ENCODE measurements at regions not wholly inside any gene's neighbourhood (a gene's known extent, or its start where the extent isn't known, plus 50 kb on each side); places are given as distances from the start of the nearest gene placed in this dataset.

DNA sequence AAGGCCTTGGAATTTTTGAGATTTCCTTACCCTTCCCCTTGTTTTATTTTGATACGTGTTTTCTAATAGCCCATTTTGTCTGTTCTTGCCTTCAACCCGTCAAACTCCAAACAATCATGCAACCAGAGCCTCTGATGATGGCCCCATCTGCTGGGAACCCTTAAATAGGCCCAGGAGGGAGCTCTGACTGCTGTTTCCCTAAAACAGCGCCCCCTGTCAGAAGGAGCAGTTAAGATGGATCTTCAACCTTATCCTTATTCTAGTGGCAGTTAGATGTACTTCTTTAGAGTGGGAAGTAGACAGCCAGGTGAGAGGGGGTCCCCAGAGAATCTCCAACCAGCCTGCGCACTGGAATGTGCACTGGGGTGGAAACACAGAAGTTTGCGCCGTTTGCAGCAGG, 1031.0 kb upstream of the PCDH9 start:
- DNase-seq (ENCODE audit: low read depth) (no peak), FAIRE-seq (no peak)
- H3K4me3 ChIP-seq (ENCODE audit: low read depth, low read length) = no peak overlapping the region
- TF ChIP-seq, protein P1, sequence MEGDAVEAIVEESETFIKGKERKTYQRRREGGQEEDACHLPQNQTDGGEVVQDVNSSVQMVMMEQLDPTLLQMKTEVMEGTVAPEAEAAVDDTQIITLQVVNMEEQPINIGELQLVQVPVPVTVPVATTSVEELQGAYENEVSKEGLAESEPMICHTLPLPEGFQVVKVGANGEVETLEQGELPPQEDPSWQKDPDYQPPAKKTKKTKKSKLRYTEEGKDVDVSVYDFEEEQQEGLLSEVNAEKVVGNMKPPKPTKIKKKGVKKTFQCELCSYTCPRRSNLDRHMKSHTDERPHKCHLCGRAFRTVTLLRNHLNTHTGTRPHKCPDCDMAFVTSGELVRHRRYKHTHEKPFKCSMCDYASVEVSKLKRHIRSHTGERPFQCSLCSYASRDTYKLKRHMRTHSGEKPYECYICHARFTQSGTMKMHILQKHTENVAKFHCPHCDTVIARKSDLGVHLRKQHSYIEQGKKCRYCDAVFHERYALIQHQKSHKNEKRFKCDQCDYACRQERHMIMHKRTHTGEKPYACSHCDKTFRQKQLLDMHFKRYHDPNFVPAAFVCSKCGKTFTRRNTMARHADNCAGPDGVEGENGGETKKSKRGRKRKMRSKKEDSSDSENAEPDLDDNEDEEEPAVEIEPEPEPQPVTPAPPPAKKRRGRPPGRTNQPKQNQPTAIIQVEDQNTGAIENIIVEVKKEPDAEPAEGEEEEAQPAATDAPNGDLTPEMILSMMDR (IDR thresholded peaks at IDR 0.05; ENCODE audit: insufficient read depth, low read length, severe bottlenecking) = no peak
- H3K36me3 ChIP-seq (ENCODE audit: control insufficient read depth, insufficient read depth, low read length) = no peaks in the 10 kb centered on the region
- H3K27me3 ChIP-seq (ENCODE audit: control insufficient read depth, insufficient read depth, low read length) = no peaks in the 10 kb centered on the region

GRCh38 chr13:68257111-68257842, 1027.1 kb upstream of the PCDH9 start:
- FAIRE-seq = no peak
- TF ChIP-seq, protein P1 (IDR thresholded peaks at IDR 0.05; ENCODE audit: insufficient read depth, low read length, severe bottlenecking) = no peak
- no peak for DNase-seq (ENCODE audit: low read depth)

GRCh38 chr13:68254151-68254550, 1024.0 kb upstream of the PCDH9 start:
- Histone ChIP-seq H3K36me3 (ENCODE audit: control insufficient read depth, insufficient read depth, low read length) (no peaks in the 10 kb centered on the region), H3K27me3 (ENCODE audit: control insufficient read depth, insufficient read depth, low read length) (no peaks in the 10 kb centered on the region), H3K4me3 (ENCODE audit: low read depth, low read length) (no peak overlapping the region)
- TF ChIP-seq, protein P1 (IDR thresholded peaks at IDR 0.05; ENCODE audit: insufficient read depth, low read length, severe bottlenecking) = no peak
- no peak for DNase-seq (ENCODE audit: low read depth)
- FAIRE-seq = no peak

More at GRCh38 chr13:68257111-68257842, 1027.1 kb upstream of the PCDH9 start:
- H3K36me3 ChIP-seq (ENCODE audit: control insufficient read depth, insufficient read depth, low read length) = no peaks in the 10 kb centered on the region
- no peaks in the 10 kb centered on the region for H3K27me3 ChIP-seq (ENCODE audit: control insufficient read depth, insufficient read depth, low read length)
- H3K4me3 ChIP-seq (ENCODE audit: low read depth, low read length) = no peak overlapping the region

- no peaks in the 10 kb centered on the region for H3K27me3 ChIP-seq (ENCODE audit: control insufficient read depth, insufficient read depth, low read length)
- TF ChIP-seq, protein P1 (IDR thresholded peaks at IDR 0.05; ENCODE audit: insufficient read depth, low read length, severe bottlenecking) = peak; percentile 5
- no peaks in the 10 kb centered on the region for H3K36me3 ChIP-seq (ENCODE audit: control insufficient read depth, insufficient read depth, low read length)
- no peak overlapping the region for H3K4me3 ChIP-seq (ENCODE audit: low read depth, low read length)
- DNase-seq (ENCODE audit: low read depth) (peak; percentile 5), FAIRE-seq (no peak)
Observed at GRCh38 chr13:68234274-68234673, 1004.1 kb upstream of the PCDH9 start.

DNA sequence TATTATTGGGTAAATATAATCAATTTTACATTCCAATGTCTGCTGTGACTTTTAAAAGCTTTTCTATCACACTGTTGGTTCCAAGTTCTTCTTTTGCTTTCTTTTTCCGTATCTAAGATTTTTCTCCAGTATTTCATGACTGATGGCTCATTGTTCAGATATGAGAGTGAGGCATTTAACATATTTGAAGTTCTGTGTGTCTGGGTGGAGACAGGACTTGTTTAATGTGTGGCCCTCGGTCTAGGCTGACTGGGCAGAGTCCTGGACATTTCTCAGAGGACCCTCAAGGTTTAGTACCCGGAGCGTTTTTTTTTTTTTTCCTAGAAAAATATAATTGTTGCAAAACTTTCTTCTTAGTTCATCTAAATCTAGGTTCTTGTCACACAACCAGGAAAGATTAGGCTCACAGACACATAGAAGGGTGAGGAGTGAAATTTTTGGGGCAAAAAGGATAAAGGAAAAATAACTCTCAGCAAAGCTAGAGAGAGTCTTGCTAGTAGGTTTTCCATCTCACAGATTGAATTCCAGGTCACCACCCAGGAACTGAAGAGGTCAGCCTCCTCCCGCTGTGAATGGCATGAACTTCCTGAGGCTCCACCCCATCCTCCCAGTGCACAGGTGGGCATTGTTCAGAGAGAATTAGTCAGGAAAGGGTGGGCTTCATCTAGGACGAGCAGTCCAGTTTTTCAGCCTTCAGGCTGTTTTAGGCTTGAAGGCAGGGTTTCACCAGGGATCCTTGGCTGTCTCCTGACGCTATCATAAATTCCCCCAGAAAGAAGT, 1002.4 kb upstream of the PCDH9 start:
- H3K4me3 ChIP-seq (ENCODE audit: low read depth, low read length) = no peak overlapping the region
- DNase-seq (ENCODE audit: low read depth) = no peak
- TF ChIP-seq, protein P1 (IDR thresholded peaks at IDR 0.05; ENCODE audit: insufficient read depth, low read length, severe bottlenecking) = no peak
- no peaks in the 10 kb centered on the region for H3K36me3 ChIP-seq (ENCODE audit: control insufficient read depth, insufficient read depth, low read length)
- no peak for FAIRE-seq
- H3K27me3 ChIP-seq (ENCODE audit: control insufficient read depth, insufficient read depth, low read length) = no peaks in the 10 kb centered on the region
